GM12878 (cell line): ENCODE measurements at regions not wholly inside any gene's neighbourhood (a gene's known extent, or its start where the extent isn't known, plus 50 kb on each side); places are given as distances from the start of the nearest gene placed in this dataset.

ENCODE experiments used
- CBX5 ChIP-seq: sonication (generic); IDR thresholded peaks from 2 replicates; pipeline ENCODE4 v1.6.1; 2016; ENCODE audit warnings: low read depth, moderate library complexity, mild to moderate bottlenecking, inconsistent platforms
- FOXM1 ChIP-seq: IDR thresholded peaks from 2 replicates; pipeline ENCODE4 v1.6.1; 2012; ENCODE audit warnings: low read depth, mild to moderate bottlenecking, inconsistent platforms, low read length, moderate library complexity
- HCFC1 ChIP-seq: fragments of 150-350 bp; IDR thresholded peaks from 2 replicates; pipeline ENCODE4 v1.6.1; 2014; ENCODE audit warnings: low read length
- IRF4 ChIP-seq: IDR thresholded peaks from 2 replicates; pipeline ENCODE4 v1.6.1; 2011; ENCODE audit warnings: low read depth, low read length
- LARP7 ChIP-seq: fragments of 450-650 bp; IDR thresholded peaks from 2 replicates; pipeline ENCODE4 v1.6.1; 2017; ENCODE audit warnings: mild to moderate bottlenecking
- MTA2 ChIP-seq: fragments of 450-650 bp; IDR thresholded peaks from 2 replicates; pipeline ENCODE4 v1.6.1; 2016; ENCODE audit warnings: low read depth, mild to moderate bottlenecking, moderate library complexity
- MXI1 ChIP-seq: fragments of 150-350 bp; IDR thresholded peaks from 2 replicates; pipeline ENCODE4 v1.6.1; 2011; ENCODE audit warnings: low read depth, mild to moderate bottlenecking, inconsistent platforms, low read length, improper control_type of control experiment
- RB1 ChIP-seq: fragments of 450-650 bp; formaldehyde crosslinking; IDR thresholded peaks from 2 replicates; pipeline ENCODE4 v1.6.1; 2017; ENCODE audit warnings: mild to moderate bottlenecking, borderline replicate concordance
- SREBF2 ChIP-seq: IDR thresholded peaks from 2 replicates; pipeline ENCODE4 v1.6.1; 2012; ENCODE audit warnings: mild to moderate bottlenecking, low read length
- SRF ChIP-seq, 2 experiments: IDR thresholded peaks; 2 replicates each; pipeline ENCODE4 v1.6.1; 2011; ENCODE audit warnings: low read depth in 2 of 2, low read length in 2 of 2, mild to moderate bottlenecking in 1 of 2, moderate library complexity in 1 of 2
- TBL1XR1 ChIP-seq: IDR thresholded peaks from 2 replicates; pipeline ENCODE4 v1.6.1; 2012; ENCODE audit warnings: low read depth, low read length, improper control_type of control experiment
- TCF12 ChIP-seq: IDR thresholded peaks from 2 replicates; pipeline ENCODE4 v1.6.1; 2011; ENCODE audit warnings: low read depth, mild to moderate bottlenecking, low read length
- ZBED1 ChIP-seq: IDR thresholded peaks from 2 replicates; pipeline ENCODE4 v1.6.1; 2016; ENCODE audit warnings: borderline replicate concordance
- TF ChIP-seq, protein P1 (sequence below): fragments of 450-650 bp; IDR thresholded peaks from 2 replicates; pipeline ENCODE4 v1.6.1; 2014; ENCODE audit warnings: mild to moderate bottlenecking
- TF ChIP-seq, protein P2 (sequence below): IDR thresholded peaks from 2 replicates; pipeline ENCODE4 v1.6.1; 2012; ENCODE audit warnings: low read depth, low read length, improper control_type of control experiment

DNA sequence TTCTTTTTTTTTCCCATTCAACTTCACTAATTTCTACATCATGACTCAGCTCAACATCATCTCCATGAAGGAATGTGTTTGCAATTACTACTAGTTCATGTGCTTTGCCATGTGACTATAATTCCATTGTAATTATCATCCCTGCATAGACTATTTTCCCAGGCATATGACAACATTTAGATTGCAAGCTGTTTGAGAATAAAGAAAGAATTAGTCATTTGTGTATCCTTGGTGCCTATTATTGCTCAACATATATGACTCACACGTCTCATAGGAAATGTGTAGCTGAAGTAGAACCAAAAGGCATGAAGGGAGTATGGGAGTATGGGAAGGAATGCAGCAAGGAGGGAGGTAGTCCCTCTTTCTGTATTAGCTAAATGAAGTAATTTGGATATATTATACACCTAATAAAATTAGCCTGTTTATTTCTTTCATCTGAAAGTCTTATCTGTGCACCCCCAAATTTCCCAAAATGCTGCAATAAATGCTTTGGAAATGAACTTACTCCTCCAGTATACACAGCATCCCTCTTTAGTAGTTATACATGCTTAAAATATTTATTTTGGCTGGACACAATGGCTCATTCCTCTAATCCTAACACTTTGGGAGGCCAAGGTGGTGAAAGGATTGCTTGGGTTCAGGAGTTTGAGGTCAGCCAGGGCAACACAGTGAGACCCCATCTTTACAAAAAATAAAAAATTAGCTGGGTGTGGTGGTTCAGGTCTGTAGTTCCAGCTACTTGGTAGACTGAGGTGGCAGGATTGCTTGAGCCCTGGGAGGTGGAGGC lies 316.9 kb upstream of the ADGRL4 start (continued):
- TF ChIP-seq, protein P1, sequence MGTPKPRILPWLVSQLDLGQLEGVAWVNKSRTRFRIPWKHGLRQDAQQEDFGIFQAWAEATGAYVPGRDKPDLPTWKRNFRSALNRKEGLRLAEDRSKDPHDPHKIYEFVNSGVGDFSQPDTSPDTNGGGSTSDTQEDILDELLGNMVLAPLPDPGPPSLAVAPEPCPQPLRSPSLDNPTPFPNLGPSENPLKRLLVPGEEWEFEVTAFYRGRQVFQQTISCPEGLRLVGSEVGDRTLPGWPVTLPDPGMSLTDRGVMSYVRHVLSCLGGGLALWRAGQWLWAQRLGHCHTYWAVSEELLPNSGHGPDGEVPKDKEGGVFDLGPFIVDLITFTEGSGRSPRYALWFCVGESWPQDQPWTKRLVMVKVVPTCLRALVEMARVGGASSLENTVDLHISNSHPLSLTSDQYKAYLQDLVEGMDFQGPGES: no peak
- TF ChIP-seq SRF (IDR thresholded peaks at IDR 0.05; ENCODE audit: low read depth in 2 of 2, low read length in 2 of 2) (no peak), TCF12 (no peak), HCFC1 (no peak), LARP7 (no peak), ZBED1 (no peak), MTA2 (no peak), MXI1 (no peak), RB1 (no peak), TBL1XR1 (no peak), SREBF2 (no peak), FOXM1 (no peak), IRF4 (no peak), CBX5 (no peak)
- TF ChIP-seq, protein P2, sequence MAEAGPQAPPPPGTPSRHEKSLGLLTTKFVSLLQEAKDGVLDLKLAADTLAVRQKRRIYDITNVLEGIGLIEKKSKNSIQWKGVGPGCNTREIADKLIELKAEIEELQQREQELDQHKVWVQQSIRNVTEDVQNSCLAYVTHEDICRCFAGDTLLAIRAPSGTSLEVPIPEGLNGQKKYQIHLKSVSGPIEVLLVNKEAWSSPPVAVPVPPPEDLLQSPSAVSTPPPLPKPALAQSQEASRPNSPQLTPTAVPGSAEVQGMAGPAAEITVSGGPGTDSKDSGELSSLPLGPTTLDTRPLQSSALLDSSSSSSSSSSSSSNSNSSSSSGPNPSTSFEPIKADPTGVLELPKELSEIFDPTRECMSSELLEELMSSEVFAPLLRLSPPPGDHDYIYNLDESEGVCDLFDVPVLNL: no peak
